ENCODE measurements at regions not wholly inside any gene's neighbourhood (a gene's known extent, or its start where the extent isn't known, plus 50 kb on each side); places are given as distances from the start of the nearest gene placed in this dataset.

DNA sequence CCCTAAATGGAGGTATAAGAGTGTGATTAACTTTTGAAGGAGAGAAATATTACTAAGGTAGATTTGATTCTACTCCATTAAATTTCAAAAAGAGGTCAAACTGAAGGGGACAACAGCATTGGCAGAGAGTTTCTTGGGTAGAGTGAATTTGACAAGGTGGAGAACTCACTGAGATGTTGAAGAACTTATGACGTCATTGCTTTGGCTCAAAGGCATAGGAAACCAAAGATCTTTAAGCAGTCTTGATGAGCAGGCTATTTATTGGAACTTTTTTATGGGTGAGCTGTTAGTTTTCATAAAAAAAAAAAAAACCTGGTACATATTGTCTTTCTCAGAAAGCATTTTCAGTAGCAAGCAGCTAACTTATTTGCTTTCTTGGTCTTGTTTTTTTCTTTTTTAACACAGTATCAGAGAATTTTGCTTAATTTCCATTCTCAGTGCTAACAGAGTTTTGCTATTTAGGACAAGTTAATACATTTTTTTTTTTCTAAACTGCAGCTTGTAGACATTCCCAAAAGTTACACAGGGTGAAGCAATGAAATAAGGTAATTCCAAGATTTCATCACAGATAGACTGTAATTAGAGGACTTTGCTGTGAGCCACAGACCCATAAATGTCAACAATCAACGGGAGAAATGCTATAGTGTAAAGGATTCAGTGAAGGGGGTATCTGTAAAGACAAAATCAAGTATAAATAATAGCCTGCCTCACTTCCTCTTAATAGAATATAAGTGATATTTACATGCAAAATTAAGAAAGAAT lies 412.2 kb upstream of the KLHL1 start:
- no peak for TF ChIP-seq CTCF (conservative IDR thresholded peaks at IDR 0.05; ENCODE audit: low read depth, low read length)
- no peak for TF ChIP-seq EZH2phosphoT487 (IDR thresholded peaks at IDR 0.05; ENCODE audit: borderline replicate concordance, low read length)
- TF ChIP-seq EZH2 (IDR thresholded peaks at IDR 0.05; ENCODE audit: low read length, unreplicated experiment) = no peak
